ENCODE measurements at regions not wholly inside any gene's neighbourhood (a gene's known extent, or its start where the extent isn't known, plus 50 kb on each side); places are given as distances from the start of the nearest gene placed in this dataset.

GRCh38 chr10:105783936-105784483, 1142.9 kb downstream of the SORCS3 start:
- no peak for TF ChIP-seq CTCF (optimal IDR thresholded peaks at IDR 0.05 in 1 of 3, IDR thresholded peaks at IDR 0.05 in 1 of 3, conservative IDR thresholded peaks at IDR 0.05 in 1 of 3; ENCODE audit: extremely low read depth in 1 of 3, insufficient read depth in 2 of 3, low read length in 3 of 3)
- TF ChIP-seq EZH2 (IDR thresholded peaks at IDR 0.05; ENCODE audit: low read length) = no peak

All from keratinocyte (primary cell).